ENCODE measurements at regions not wholly inside any gene's neighbourhood (a gene's known extent, or its start where the extent isn't known, plus 50 kb on each side); places are given as distances from the start of the nearest gene placed in this dataset.

DNA sequence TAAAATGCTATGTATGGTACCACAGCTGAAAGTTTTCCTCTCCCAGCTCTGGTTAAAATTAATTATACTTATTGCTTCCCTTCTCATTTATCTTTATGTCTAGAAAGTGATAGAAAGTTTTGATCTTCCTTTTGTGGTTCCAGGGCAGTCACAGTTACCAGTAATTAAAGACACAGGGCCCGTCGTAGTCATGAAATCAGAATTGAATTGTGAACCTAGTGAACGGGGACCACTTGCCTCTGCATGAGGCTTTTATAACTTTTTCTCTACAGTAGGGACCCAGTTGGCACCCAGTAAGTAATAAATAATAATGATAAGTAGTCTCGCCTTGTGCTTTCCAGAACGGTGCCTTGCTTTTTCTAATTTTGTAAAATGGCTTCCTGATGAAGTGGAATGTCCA lies 231.7 kb upstream of the SATB1 start:
- no peak for DNase-seq (ENCODE audit: low spot score)
- intact Hi-C loops (cut with DNase I) = no loop called here

DNA sequence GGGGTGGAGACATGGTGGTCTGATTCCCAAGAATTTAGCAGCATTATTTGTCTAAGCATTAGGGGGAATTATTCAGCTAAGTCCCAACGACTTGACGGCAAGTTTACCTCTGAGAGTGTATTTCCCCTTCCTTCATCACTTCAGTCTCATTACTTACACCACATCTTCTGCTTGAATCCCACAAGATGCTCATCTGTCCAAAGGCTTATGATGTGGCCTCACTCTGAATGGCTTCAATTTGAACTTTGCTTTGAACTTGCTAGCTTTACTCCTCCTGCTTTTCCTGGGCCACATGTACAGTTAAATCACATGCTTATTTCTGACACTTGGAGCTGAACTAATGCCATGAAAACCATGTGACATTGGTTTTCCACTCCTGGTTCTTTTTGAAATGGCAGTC lies 231.3 kb upstream of the SATB1 start:
- DNase-seq (ENCODE audit: low spot score) = no peak
- intact Hi-C loops (cut with DNase I) = no loop called here

DNA sequence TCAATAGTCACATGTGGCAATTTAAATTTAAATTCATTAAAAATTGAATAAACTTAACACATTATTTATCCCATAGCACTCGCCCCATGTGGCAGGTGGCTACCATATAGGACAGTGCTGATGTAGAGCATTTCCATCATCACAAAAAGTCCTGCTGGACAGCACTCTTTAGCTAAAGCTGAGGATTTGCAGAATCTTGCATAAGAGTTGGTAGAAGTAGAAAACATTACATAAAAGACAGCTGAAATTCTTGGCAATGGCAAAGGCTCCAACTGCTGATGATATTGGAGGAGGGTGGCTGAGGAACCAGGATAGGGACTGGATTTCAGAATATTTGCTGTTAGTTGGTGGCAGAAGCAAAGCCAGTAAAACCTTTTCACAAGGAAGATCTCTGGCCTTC lies 230.7 kb upstream of the SATB1 start:
- intact Hi-C loops (cut with DNase I) = no loop called here
- no peak for DNase-seq (ENCODE audit: low spot score)

DNA sequence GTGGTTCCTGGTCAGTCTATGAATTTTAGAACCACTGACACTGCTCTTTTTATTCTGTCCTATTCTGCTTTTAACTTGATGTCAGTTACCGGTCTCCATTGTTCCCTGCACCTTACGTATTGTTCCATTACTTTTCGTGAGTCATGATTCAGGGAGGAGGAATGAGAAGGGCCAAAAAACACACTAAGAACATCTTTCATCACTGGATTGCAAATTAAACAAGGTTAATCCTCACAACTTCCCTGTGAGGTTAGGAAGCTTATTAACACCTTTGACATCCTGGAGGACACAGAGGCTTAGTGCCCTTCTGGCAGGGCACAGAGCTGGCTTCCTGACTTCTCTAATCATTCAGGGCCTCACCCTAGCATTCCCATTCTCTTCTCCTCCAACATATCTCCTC lies 227.6 kb upstream of the SATB1 start:
- intact Hi-C loops (cut with DNase I) = no loop called here
- DNase-seq (ENCODE audit: low spot score) = no peak

DNA sequence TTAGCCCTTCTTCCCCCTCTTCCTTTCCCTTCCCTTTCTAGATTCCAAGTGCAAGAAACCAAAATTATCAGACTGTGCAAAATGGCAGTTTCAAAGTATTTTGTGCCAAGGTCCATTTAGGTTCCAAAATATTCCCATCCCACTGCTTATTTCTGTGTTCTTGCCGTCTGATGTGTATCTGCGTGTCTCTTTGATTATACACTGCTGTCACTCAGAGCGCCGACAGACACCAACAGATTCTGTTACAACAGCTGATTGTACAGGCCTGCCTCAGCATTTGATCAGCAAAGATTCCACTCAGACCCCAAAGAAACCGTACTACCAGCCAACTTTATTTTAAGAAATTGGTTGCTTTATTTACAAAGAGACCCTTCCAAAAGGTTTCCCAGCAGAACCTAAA lies 225.6 kb upstream of the SATB1 start:
- intact Hi-C loops (cut with DNase I) = no loop called here
- no peak for DNase-seq (ENCODE audit: low spot score)

DNA sequence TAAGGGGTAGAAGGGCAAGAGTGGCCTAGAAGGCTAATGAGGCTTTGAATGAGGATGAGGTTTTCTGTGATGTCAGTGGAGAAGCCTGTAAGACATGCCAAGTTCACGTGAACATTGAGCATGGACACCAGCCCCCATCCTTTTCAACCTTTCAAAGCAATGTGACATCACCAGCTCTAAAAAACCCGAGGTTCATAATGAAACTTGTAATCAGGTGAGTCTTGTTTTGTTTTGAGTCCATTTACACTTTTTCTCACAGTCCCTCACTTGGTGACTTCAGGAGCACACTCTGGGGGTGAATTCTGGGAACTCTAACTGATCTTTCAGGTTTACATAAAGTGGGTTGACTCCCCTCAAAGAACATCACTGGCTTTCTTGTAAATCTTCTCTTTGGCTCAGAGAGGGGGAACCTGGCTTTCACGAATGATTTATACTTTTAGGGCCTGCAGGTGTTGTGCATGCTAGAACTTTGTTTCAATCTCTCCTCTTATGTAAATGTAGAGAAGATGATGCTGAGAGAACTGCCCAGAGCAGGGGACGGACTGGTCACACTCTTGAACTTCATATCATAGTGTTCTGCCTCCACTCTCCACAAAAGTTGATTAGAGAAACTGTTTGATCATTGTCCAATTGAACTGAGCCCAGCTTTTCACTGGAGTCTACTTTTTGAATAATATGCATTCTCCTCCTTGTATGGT lies 224.7 kb upstream of the SATB1 start:
- DNase-seq (ENCODE audit: low spot score) = no peak
- intact Hi-C loops (cut with DNase I) = no loop called here

DNA sequence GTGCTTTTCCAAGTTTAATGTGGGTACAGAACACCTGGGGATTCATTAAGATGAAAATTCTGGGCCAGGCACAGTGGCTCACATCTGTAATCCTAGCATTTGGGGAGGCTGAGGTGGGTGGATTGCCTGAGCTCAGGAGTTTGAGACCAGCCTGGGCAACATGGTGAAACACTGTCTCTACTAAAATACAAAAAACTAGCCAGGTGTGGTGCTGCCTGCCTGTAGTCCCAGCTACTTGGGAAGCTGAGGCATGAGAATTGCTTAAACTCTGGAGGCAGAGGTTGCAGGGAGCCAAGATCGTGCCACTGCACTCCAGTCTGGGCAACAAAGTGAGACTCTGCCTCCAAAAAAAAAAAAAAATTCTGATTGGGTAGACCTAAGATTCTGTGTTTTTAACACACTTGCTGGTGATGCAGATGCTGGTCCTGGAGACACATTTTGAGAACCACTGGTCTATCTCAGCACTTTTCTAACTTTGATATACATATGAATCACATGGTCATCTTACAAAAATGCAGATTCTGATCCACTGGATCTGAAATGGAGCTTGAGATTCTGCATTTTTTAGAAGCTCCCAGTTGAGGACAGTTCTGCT lies 223.8 kb upstream of the SATB1 start:
- DNase-seq (ENCODE audit: low spot score) = no peak

DNA sequence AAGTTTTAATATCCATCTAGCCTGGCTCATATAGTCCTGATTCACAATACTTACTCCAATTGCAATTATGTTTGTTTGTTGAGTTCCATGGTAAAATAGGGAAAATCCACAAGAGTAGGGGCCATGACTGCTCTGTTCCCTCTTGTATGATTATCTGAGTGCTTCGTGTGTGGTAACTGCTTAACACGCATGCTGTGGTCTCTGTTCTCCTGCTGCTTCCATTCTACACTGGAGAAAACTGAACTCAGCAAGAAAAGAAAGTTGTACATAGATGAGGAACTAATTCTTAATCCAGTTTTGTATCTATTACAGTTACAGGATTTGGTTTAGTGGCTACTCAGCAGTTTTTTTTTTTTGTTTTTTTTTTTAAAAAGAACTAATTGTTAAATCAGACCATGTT lies 223.0 kb upstream of the SATB1 start:
- intact Hi-C loops (cut with DNase I) = no loop called here

More for the DNA sequence above, 223.8 kb upstream of the SATB1 start:
- intact Hi-C loops (cut with DNase I) = no loop called here

DNA sequence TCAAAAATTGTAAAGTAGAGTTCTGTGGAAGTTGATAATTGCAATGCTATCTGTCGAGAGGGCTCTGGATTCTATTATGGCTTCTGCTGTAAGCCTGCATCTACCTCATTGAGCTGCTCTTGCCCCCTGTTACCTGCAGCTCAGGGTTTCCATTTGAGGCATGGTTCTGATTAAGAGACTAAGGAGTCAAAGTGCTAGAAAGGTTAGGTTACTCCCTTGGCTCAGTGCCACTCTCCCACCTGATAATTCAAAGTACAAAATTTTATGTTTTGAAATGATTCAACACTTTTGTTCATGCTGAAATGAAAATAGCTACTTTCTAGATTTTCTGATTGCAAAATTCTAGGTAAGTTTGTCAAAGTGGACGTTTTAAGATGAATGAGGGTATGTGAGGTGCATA lies 220.5 kb upstream of the SATB1 start:
- no peak for DNase-seq (ENCODE audit: low spot score)
- intact Hi-C loops (cut with DNase I) = no loop called here

More for the DNA sequence above, 223.0 kb upstream of the SATB1 start:
- DNase-seq (ENCODE audit: low spot score) = no peak

DNA sequence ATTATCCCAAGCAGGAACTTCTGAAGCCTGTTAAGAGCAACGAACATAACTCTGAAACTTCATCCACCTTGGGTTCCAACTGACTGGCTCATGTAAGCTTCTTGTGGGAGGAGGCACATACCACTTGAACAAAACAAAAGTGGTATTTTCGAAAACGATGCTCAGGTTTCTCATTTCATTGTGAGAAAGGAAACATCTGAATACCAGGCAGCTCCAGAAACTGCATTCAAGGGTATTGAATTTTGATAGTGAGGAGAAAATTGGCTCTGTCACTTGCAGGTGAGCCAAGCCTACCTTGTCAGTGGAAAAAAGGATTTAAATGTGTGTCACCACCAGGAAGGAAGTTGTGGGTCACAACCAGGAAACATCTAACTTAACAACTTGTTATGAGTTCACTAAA lies 218.1 kb upstream of the SATB1 start:
- no peak for DNase-seq (ENCODE audit: low spot score)
- intact Hi-C loops (cut with DNase I) = no loop called here

DNA sequence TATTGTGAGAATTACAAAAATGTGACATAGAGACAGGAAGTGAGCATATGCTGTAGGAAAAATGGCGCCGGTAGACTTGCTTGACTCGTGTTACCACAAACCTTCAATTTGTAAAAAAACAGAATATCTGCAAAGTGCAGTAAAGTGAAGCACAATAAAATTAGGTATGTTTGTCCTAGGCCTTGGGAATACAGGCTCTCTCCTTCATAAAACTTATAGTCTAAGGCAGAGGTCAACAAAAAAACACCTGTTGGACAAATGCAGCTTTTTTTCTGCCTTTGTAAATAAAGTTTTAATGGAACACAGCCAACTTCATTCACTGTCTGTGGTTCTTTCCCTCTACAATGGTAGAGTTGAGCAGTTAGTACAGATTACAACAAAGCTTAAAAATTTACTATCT lies 216.8 kb upstream of the SATB1 start:
- intact Hi-C loops (cut with DNase I) = no loop called here
- no peak for DNase-seq (ENCODE audit: low spot score)

DNA sequence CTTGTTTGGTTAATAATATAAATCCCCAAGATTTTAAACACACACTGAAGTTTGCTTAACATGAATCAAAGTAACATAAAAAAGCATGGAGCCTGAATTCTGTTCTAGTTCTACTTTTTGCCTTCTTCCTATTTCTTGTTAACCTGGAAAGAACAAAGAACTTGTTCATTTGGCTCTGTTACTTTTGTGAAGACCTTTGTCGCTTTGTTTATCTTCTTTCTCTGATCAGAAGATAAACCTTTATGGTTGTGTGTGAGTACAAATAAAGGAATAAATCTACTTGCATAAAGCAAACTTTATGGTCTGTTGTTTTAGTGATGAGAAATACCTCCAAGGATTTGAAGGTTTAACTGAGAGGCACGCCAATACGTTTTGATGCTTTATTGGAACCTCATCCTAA lies 210.1 kb upstream of the SATB1 start:
- intact Hi-C loops (cut with DNase I) = no loop called here
- DNase-seq (ENCODE audit: low spot score) = no peak

DNA sequence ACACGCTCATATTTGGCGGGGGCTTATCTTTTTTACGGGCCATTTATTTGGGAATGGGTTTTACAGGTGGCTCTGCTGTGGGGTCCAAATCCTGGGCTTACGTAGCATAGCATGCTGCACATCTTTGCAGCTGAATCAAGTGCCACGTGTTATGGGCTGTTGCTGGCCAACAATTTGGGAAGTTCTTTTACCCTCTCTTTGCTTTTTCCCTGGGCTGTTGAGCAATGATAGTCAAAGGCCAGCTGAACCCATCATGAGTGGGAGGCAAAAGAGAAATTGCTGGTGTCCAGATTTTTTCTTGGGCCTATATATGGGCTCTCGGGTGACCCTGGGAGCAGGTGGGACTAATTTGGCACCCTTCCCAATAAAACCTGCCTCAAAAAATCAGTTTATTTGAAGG lies 209.3 kb upstream of the SATB1 start:
- intact Hi-C loops (cut with DNase I) = no loop called here
- DNase-seq (ENCODE audit: low spot score) = no peak

DNA sequence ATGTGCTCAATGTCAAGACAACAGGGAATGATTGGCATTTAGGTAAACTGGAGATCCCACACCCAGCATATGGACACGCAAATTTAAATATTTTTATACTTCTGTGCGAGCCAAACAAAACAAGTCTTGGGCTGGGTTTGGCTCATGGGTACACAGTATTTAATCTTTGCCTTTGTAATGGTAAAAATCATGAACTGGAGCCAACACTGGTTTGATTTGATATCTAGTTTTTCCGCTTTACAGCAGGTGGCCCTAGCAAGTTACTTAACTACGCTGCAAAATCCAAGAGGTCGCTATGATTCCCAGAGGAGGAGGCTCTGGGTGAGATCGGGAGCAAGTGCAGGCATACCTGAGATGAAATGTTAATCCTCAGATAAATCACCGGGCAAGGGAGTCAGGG lies 207.9 kb upstream of the SATB1 start:
- intact Hi-C loops (cut with DNase I) = no loop called here
- no peak for DNase-seq (ENCODE audit: low spot score)

DNA sequence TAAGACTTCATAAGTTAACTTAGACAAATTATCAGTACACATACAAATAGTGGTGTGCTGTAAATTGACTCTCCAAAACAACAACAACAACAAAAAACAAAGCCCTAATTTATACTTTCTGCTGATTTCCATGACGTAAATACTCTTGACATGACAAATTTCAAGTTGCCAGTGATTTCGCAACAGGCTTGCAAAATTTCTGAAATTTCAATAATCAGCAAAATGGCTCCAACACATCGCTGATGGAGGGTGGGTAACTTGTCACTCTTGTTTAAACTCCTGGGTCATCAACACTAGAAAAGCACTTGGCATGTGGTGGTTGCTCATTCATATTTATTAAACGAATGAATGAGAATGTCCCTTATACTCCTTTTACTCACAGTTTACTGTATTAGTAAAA lies 205.2 kb upstream of the SATB1 start:
- DNase-seq (ENCODE audit: low spot score) = no peak
- intact Hi-C loops (cut with DNase I) = no loop called here

DNA sequence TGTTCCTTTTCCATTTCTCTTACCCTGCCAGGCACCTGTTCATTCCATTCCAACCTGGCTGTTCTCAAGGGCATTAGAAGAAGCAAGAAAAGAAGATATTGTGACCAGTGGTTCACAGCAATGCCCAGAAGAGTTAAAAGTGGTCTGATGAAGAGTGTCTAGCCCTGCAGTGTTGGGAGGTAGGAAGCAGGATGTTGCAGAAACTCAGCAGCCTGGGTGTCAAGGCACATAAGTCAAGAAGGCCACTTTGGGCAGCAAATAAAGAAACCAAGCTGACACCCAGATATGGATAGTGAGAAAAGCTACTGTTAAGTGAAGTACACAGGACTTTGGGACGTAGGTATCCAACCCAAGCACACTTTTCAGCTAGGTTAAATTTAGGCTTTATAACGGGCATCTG lies 199.9 kb upstream of the SATB1 start:
- no peak for DNase-seq (ENCODE audit: low spot score)
- intact Hi-C loops (cut with DNase I) = no loop called here

DNA sequence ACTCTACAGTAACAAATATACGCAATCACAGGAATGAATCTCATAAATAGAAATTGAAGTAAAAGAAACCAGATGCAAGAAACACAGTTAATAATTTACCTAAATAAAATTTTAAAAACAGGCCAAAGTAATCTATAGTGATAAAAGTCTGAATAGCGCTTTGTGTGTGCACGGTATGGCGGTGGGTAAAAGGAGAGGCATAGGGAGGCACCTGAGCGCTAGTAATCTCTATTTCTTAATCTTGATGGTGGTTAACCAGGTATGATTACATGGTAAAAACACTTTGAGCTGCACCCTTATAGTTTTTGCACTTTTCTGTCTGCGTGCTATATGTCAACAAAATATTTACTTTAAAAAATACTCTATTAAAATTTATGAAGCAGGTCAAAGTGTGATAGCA lies 198.1 kb upstream of the SATB1 start:
- DNase-seq (ENCODE audit: low spot score) = no peak
- intact Hi-C loops (cut with DNase I) = no loop called here

DNA sequence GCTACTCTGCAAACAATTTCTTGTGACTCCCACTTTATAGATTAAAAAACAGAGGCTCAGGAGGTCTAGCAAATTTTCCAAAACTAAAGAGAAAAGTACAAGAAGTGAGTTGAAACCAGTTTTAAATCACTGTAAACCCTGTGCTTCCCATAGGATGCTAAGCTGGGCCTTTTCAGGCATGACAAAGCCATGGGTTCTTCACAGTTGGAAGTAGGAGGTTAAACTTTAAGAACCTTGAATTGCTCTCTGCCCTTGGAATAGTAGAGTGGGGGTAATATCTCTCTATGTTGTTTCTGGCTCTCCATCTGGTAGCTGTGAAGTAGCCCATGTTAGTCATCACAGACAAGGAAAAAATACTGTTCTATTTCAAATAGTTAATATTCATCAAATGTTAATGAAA lies 193.6 kb upstream of the SATB1 start:
- intact Hi-C loops (cut with DNase I) = no loop called here
- no peak for DNase-seq (ENCODE audit: low spot score)

DNA sequence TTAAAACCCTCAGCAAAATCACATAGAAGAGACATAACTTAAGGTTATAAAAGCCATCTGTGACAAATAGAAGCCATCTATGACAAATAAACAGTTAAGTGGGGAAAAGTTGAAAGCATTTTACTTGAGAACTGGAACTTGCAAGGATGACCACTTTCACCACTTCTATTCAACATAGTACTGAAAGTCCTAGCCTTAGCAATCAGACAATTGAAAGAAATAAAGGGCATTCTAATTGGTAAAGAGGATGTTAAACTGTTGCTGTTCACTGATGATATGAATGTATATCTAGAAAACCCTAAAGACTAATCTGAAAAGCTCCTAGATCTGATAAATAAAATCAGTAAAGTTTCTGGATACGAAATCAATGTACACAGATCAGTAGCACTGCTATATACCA lies 186.9 kb upstream of the SATB1 start:
- intact Hi-C loops (cut with DNase I) = no loop called here
- DNase-seq (ENCODE audit: low spot score) = no peak

DNA sequence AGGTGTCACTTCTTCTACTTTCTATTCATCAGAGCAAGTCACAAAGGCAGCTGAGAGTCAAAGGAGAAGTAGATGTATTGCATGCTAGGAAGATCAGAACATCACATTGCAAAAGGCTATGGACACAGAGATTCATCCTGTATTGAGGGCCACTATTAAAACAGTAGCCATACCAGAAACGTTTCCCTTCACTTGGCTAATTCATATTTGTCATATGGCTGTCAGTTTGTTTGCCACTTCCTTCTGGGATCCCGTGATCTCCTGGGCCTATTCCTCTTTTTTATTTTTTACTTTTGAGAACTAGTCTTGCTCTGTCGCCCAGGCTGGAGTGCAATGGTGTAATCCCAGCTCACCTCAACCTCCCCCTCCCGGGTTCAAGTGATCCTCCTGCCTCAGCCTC lies 184.0 kb upstream of the SATB1 start:
- no peak for DNase-seq (ENCODE audit: low spot score)
- intact Hi-C loops (cut with DNase I) = no loop called here

DNA sequence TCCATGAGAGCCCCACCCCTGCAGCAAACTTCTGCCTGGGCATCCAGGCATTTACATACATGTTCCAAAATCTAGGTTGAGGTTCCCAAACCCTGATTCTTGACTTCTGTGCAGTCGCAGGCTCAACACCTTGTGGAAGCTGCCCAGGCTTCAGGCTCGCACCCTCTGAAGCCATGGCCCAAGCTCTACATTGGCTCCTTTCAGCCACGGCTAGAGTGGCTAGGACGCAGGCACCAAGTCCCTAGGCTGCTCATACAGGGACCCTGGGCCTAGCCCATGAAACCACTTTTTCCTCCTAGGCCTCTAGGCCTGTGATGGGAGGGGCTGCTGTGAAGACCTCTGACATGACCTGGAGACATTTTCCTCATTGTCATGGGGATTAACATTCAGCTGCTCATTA lies 172.8 kb upstream of the SATB1 start:
- DNase-seq (ENCODE audit: low spot score) = no peak
- intact Hi-C loops (cut with DNase I) = no loop called here

DNA sequence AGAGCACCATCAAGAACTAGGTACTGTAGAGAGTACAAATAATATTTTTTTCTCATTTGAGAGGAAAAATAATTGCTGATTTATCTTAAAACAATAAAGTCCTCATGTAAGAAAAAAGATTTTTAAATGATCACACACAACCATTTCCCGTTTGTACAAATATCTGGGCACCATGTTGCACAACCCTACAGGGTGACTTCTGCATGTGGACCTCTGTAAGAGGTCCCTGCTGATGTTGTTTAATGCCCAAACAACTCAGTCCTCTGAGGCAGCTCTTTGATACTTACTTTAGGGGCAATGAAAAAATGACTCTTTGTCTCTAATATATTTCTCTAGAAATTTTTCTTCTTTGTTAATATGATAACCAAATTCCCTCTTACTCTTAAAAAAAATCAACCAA lies 168.1 kb upstream of the SATB1 start:
- DNase-seq (ENCODE audit: low spot score) = no peak
- intact Hi-C loops (cut with DNase I) = no loop called here
